ENCODE measurements at regions not wholly inside any gene's neighbourhood (a gene's known extent, or its start where the extent isn't known, plus 50 kb on each side); places are given as distances from the start of the nearest gene placed in this dataset.

GRCh38 chr4:179095585-179096221 is 1653.5 kb upstream of the AGA start:
- intact Hi-C loops (cut with micrococcal nuclease) = no loop called here
- DNase-seq (ENCODE audit: unreplicated experiment) = peak; percentile 70
- H3K27ac Mint-ChIP-seq (ENCODE audit: low read depth, unreplicated experiment) = no peak overlapping the region
- no peaks in the 10 kb centered on the region for H3K9me3 Mint-ChIP-seq (ENCODE audit: unreplicated experiment)
- POLR2A ChIA-PET = no interaction called here
- H3K27me3 Mint-ChIP-seq (ENCODE audit: insufficient read depth, unreplicated experiment) = no peaks in the 10 kb centered on the region
- CTCF ChIA-PET = interaction anchor here (0.6 kb wide), 3 partner anchors 53 to 1614 kb away, joined by 3 to 4 read pairs (median 3); no protein-coding TSS in a partner anchor
- no peak for TF ChIP-seq CTCF (IDR thresholded peaks at IDR 0.05; ENCODE audit: unreplicated experiment)
- no peaks in the 10 kb centered on the region for H3K36me3 Mint-ChIP-seq (ENCODE audit: insufficient read depth, unreplicated experiment)
- no peaks in the 10 kb centered on the region for H3K4me1 Mint-ChIP-seq (ENCODE audit: insufficient read depth, unreplicated experiment)
- no peak overlapping the region for H3K4me3 Mint-ChIP-seq (ENCODE audit: unreplicated experiment)
- no TSS peak for BruUV-seq (replicated peaks)

GRCh38 chr4:179097741-179098140 is 1655.5 kb upstream of the AGA start:
- intact Hi-C loops (cut with micrococcal nuclease) = no loop called here
- CTCF ChIA-PET = interaction anchor here (1.5 kb wide), 1 partner anchor 14 kb away, joined by 6 read pairs; no protein-coding TSS in a partner anchor
- no peaks in the 10 kb centered on the region for H3K9me3 Mint-ChIP-seq (ENCODE audit: unreplicated experiment)
- peak; percentile 64 for DNase-seq (ENCODE audit: unreplicated experiment)
- H3K4me3 Mint-ChIP-seq (ENCODE audit: unreplicated experiment) = no peak overlapping the region
- no TSS peak for BruUV-seq (replicated peaks)
- H3K4me1 Mint-ChIP-seq (ENCODE audit: insufficient read depth, unreplicated experiment) = no peaks in the 10 kb centered on the region
- TF ChIP-seq CTCF (IDR thresholded peaks at IDR 0.05; ENCODE audit: unreplicated experiment) = no peak
- H3K27me3 Mint-ChIP-seq (ENCODE audit: insufficient read depth, unreplicated experiment) = no peaks in the 10 kb centered on the region
- POLR2A ChIA-PET = no interaction called here
- H3K27ac Mint-ChIP-seq (ENCODE audit: low read depth, unreplicated experiment) = no peak overlapping the region
- no peaks in the 10 kb centered on the region for H3K36me3 Mint-ChIP-seq (ENCODE audit: insufficient read depth, unreplicated experiment)

- peak; percentile 65 for DNase-seq (ENCODE audit: unreplicated experiment)
- Mint-ChIP-seq H3K4me3 (ENCODE audit: unreplicated experiment) (no peak overlapping the region), H3K9me3 (ENCODE audit: unreplicated experiment) (no peaks in the 10 kb centered on the region), H3K27me3 (ENCODE audit: insufficient read depth, unreplicated experiment) (no peaks in the 10 kb centered on the region), H3K4me1 (ENCODE audit: insufficient read depth, unreplicated experiment) (peaks cover 34% of the 10 kb centered on the region), H3K27ac (ENCODE audit: low read depth, unreplicated experiment) (no peak overlapping the region), H3K36me3 (ENCODE audit: insufficient read depth, unreplicated experiment) (no peaks in the 10 kb centered on the region)
- ChIA-PET POLR2A (interaction anchor here (0.7 kb wide), 1 partner anchor 165 kb away, joined by 3 read pairs; no protein-coding TSS in a partner anchor), CTCF (interaction anchor here (1.2 kb wide), 1 partner anchor 12 kb away, joined by 3 read pairs; no protein-coding TSS in a partner anchor)
- intact Hi-C loops (cut with micrococcal nuclease) = no loop called here
- no TSS peak for BruUV-seq (replicated peaks)
- no peak for TF ChIP-seq CTCF (IDR thresholded peaks at IDR 0.05; ENCODE audit: unreplicated experiment)
These were observed 1668.1 kb upstream of the AGA start for GRCh38 chr4:179110356-179110755.

- peaks cover 31% of the 10 kb centered on the region for H3K4me1 Mint-ChIP-seq (ENCODE audit: insufficient read depth, unreplicated experiment)
- no TSS peak for BruUV-seq (replicated peaks)
- no peaks in the 10 kb centered on the region for H3K27me3 Mint-ChIP-seq (ENCODE audit: insufficient read depth, unreplicated experiment)
- ChIA-PET POLR2A (interaction anchor here (0.7 kb wide), 1 partner anchor 166 kb away, joined by 3 read pairs; no protein-coding TSS in a partner anchor), CTCF (interaction anchor here (1.2 to 1.9 kb wide), 2 partner anchors 11 to 13 kb away, joined by 3 to 6 read pairs; no protein-coding TSS in a partner anchor)
- H3K9me3 Mint-ChIP-seq (ENCODE audit: unreplicated experiment) = no peaks in the 10 kb centered on the region
- TF ChIP-seq CTCF (IDR thresholded peaks at IDR 0.05; ENCODE audit: unreplicated experiment) = no peak
- no peaks in the 10 kb centered on the region for H3K36me3 Mint-ChIP-seq (ENCODE audit: insufficient read depth, unreplicated experiment)
- no peak for DNase-seq (ENCODE audit: unreplicated experiment)
- intact Hi-C loops (cut with micrococcal nuclease) = no loop called here
- H3K4me3 Mint-ChIP-seq (ENCODE audit: unreplicated experiment) = no peak overlapping the region
- H3K27ac Mint-ChIP-seq (ENCODE audit: low read depth, unreplicated experiment) = no peak overlapping the region
These were observed 1668.6 kb upstream of the AGA start for GRCh38 chr4:179110816-179111215.
